NCI-H524 treated with DMSO at 0.1 percent for 48 hours (cell line): ENCODE measurements at regions not wholly inside any gene's neighbourhood (a gene's known extent, or its start where the extent isn't known, plus 50 kb on each side); places are given as distances from the start of the nearest gene placed in this dataset.
"Not testable (repeated sequence)": the region's sequence is repeated elsewhere in the genome, so short reads cannot be mapped to it uniquely, and the experiment has no call there.

Experiments used
- DNase-seq: peaks from one replicate; lab custom pipeline; 2025; lab: John Stamatoyannopoulos, UW

DNA sequence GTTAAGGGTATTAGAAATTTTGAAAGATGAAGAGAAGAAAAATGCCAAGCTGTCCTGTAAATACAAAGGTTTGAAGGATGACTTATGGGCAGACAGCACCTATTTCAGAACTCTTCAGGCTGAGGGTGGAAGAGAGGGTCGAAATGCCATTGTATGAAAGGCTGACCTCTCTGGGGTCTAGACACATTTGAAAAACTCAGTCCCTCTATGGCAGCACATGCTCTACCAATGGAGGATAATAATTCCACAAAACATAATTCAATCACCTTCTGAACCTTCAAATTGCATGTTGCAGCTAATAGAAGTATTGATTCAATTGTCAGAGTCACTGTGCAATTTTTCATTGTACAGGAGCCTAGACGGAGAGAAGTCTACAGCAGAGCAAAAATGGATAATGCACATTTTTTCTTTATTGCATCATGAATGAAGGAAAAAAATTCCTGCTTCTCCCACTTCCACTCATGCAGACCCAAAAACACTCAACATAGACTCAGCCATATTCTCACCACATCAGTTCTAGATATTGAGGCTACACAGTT lies 569.1 kb downstream of the TBL1XR1 start:
- no peak for DNase-seq

DNA sequence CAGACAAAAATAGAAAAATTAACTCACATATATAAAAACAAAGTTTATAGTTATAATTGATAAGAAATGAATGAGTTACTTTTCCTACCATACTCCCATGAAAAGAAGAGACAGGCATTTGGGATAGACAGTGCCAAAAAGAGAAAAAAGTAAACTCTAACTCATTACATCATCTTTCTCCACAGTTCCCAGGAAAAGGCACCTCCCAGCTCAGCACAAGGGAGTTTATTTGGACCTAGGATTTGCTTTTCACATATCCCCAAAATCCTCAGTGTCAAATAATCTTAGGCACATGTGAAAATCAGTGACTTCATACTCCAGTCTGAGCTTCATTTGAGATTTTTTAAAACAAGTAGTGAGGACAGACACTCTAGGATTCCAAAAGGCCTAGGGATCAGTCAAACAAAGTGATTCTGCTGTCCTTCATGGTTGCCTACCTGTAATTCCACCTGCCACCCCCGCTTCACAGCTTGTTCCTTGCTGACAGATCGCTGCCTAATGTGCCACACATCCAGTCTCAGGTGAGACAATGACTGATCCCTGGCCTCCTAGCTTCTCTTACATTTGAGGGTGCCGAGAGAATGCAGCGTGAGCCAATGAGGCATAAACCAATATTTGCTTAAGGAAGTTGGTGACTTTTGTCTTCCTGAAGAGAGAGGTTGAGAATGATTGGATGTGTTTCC lies 573.7 kb downstream of the TBL1XR1 start:
- no peak for DNase-seq

DNA sequence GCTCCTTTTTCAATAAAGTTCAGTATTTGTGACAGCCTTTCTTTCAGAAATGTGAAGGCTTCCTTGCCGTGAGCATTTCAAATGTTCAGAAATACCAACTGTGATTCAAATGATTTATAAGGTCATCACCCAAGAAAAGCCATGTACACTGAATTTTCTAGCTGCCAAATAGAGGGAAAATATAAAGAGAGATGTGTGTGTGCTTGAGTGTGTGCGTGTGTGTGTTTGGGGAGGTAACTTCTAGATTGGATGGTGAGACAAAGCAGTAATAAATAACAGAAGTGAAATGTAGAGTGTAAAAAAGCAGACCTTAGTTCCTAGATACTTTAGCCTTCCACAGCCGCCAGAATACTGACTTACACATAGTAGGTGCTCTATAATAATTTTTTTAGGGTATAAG lies 577.4 kb downstream of the TBL1XR1 start:
- no peak for DNase-seq

DNA sequence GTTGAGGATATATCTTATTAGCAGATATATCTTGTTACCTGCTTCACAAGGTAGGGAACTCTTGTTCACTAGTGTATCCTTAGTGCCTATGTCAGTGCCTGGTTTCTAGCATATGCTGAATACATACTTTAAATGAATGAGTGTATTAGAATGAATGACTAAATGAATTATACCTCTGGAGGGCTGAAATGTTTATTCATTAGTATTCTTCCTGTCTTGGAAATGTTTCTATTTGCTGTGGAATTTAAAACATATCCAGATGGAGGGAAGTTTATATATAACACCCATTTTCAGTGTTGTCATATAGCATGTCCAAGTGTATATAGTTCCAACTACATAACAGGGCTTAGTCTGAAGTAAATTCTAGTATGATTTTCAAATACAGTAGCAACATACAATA lies 581.5 kb downstream of the TBL1XR1 start:
- DNase-seq, result no peak

DNA sequence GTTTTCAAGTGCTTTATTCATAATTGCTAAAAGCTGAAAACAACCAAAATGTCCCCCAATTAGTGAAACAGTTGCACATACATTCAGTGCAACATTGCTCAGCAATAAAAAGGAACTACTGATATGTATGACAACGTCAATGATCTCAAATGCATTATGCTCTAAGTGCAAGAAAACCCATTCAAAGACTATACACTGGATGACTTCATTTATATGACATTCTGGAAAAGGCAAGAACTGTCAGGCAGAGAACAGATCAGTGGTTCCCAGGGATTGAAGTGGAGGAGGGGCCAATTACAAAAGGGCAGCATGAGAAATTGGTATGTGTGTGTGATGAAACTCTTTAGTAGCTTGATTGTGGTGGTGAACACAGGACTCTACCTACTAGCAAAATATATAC lies 585.6 kb downstream of the TBL1XR1 start:
- no peak for DNase-seq

DNA sequence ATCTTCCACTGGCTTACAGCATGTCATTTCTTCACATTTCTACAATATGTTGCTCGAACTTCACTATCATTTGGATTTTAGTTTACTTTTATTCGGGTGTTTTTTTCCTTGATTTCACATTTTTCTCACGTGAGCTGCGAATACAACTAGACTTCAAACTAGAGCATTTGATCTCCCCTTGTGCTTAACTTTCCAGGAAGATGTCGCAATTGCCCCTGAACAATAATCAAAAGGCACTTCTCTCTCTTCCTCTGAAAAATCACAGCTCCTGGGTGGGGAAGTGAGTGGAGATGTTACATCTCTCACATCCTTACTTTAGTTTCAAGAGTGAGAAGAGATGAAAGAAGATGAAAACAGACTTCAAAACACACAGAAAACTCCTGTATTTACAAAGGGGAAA lies 587.9 kb downstream of the TBL1XR1 start:
- no peak for DNase-seq

DNA sequence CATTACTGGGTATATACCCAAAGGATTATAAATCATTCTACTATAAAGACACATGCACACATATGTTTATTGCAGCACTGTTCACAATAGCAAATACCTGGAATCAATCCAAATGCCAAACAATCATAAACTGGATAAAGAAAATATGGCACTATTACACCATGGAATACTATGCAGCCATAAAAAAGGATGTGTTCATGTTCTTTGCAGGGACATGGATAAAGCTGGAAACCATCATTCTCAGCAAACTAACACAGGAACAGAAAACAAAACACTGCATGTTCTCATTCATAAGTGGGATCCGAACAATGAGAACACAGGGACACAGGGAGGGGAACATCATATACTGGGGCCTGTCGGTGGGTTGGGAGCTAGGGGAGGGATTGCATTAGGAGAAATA lies 591.7 kb downstream of the TBL1XR1 start:
- not testable (repeated sequence) for DNase-seq

DNA sequence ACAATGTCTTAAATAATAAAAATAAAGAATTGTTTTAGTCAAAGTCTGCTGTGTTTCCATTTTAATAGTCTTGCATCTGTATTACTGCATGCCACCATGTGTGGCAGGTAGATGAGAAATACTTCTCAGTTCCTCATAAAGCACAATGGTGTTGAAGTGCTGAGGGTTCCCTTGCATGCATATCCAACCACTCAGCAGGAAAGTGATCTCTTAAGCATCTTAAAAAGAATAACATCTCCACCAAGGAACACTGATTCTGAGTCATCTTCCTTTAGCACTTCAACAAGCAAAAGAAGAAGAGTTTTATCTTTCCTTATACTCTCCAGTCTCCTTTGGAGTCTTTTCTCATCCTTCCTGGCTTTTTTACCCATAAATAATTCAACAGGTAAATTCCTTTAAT lies 602.0 kb downstream of the TBL1XR1 start:
- DNase-seq, result no peak

DNA sequence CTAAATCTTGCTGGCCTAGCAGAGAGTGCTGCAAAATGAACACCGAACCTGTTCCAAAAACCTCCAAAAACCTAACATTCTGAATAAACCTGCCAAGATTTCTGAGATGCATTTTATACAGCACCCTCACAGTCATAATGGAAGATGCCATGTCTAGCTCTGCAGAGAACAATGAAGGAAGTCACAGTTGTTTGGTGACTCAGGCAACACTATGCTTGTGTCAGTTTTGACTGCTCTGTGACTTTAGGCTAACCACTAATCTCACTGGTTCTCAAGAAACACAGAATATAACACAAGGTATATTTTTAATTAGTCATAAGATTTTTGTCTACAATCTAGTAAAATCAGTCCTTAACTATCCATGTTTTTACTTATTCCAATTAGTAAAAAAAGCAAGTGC lies 606.6 kb downstream of the TBL1XR1 start:
- no peak for DNase-seq

DNA sequence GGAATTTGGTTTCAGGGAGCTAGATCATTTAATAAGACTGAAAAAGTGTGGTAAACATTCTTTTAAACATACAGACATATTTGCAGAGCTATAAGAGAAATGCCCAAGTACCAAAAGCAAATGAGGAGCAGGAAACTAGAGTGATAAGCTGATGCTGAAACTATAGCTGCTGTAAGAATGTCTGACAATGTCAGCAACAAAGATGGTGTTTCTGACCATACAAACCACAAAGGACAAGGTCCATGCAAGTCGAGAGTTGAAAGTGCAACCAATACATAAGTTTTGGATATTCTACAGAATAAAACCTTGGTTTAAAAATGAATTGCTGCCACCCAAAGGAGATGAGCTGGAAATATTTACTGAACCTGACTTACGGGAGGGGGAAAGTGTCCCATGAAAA lies 610.2 kb downstream of the TBL1XR1 start:
- DNase-seq, result no peak

DNA sequence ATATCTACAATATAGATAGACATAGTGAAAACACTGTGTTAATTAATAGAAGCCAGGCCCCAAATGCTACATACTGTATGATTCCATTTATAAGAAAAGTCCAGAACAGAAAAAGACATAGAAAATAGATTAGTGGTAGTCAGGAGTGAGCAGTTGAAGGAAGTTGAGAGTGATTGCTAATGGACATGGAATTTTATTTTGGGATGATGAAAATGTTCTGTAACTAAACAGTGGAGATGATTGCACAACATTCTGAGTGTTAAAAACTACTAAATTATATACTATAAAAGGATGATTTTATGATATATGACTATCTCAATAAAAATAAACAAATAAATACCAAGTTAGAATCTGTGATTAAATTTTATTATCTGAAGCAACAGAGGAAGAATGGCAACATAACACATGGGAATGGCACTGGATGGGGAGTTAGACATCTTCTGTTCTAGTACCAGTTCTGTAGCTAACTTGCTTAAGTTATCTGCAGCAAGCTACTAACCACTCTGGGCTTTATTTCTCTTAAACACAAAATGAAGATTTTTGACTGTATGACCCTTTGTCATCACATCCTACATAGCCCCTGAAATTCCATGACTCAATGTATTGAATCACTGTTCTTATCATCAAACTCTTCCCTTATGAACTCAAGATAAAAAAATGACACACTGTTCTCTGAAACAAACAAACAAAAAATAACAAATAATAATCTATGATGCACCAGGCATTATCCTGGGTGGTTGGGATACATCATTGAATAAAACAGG lies 612.7 kb downstream of the TBL1XR1 start:
- no peak for DNase-seq

DNA sequence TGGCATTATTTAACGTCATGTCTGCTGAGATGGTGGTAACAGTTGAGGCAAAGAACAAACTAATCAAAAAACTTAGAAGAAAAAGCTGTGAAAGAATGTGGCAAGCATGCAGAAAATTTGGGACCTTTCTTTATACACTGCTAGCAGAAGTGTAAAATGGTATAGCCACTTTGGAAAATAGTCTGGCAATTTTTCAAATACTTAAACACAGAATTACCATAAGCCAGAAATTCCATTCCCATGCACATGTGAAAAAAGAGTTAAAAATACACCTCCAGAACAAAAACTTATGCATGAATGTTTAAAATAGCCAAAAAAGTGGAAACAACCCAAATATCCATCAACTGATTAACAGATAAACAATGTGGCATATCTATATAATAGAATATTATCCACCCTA lies 613.3 kb downstream of the TBL1XR1 start:
- no peak for DNase-seq

DNA sequence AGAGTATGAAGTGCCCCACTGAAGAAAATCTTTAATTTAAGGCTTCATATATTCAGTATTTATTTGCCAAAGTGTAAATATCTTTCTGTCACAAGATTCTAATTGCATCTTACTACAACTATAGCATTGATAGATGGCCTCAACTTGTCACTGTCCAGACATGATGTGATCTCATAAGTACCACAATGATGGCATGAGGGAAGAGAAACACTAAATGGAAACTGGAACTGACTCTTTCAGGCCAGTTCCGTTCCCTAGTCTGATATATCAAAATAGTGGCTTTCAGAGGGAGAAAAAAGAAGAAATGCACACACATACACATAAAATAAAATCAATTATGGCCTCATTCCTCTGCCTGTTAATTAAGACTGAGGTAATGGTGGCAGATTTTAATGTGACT lies 615.7 kb downstream of the TBL1XR1 start:
- no peak for DNase-seq

DNA sequence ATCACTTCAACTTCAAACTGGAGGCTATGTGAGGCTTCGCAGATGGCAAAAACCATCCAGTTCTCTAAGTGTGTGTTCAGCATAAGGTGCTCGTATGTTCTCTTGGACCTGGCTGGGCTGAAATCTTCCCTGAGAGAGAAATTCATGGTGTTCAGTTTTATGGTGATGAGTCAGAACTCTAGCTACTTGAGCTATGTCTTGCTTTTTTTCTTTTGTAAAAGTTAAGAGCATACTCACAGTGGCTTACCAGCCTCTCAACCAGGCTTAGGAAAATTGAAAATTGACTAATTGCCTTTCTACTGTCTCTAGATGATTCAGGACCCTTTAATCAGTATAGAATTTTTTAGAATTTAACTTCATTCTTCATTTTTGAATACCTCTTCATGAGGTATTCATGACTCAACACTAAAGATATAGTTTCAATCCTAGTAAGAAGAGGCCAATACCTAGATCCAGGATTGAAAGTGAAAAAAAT lies 617.5 kb downstream of the TBL1XR1 start:
- peak; percentile 99 for DNase-seq

DNA sequence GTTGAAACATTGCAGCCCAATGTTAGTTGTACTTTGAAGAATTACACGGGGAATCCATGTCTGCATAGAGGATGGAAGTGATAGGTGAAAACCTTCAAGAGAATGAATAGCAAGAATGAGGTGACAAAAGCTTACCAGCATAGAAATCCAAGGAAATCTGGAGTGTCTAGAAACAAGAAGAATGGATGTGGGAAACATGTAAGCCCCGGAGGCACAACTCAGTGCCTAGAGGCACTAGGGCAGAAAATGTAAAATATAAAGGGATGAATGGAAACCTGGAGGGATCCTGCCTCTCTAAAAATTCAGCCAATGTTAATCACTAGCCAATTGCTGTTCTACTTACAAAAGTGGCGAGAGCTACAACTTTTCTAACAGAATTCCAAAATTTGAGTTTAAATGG lies 619.0 kb downstream of the TBL1XR1 start:
- no peak for DNase-seq

DNA sequence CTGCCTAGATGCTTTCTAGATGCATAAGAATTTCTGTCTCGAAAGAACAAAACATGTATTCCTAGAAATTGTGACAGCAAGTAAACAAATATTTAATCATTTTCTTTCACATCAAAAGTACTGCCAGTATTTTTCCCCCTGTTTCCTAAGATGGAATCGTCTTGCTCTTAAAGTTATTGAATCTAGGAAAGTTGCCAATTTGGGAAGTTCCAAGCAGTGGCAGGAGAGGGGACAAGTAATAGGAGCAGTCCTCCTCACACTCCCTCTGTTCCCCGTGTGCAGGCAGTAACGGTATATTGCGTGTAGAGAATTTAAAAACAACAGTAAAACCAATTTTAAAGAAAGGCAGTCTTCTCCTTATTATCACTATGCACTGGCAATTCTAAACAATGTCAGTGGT lies 619.8 kb downstream of the TBL1XR1 start:
- DNase-seq, result no peak

DNA sequence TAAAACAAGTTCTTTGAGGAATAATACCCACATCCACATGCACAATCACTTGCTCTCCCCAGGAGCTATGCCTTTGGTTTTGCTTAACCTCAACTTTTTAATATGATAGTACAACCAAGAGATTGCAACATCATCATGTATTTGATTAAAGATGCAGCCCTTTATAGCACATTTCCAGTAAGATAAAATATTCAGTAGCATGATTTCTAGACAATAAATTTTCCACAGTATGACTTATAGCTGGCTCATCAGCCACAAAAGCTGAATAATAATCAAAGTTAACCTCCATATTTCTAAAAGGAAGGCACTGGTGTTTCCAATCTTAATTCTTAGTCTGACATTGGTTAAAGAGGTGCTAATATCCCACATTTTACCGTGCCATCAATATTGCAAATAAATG lies 622.5 kb downstream of the TBL1XR1 start:
- no peak for DNase-seq

DNA sequence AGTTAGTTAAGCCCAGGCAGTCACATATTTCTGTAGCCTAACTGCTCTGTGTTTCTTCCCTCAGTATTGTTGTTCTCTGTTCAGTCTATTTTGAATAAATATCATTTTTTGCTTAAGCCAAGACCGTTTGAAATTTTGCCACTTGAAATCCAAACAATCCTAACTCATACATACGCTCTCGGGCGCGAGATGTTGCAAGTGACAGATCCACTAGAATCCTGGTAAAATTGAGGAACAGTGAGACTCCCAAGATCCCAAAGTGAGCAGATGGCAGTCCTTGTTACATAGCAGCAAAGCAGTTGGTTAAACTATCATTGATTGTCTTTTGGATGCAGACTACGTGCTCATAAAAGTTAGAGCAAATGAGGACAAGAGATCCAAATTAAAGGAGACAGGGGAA lies 625.4 kb downstream of the TBL1XR1 start:
- DNase-seq, result no peak

DNA sequence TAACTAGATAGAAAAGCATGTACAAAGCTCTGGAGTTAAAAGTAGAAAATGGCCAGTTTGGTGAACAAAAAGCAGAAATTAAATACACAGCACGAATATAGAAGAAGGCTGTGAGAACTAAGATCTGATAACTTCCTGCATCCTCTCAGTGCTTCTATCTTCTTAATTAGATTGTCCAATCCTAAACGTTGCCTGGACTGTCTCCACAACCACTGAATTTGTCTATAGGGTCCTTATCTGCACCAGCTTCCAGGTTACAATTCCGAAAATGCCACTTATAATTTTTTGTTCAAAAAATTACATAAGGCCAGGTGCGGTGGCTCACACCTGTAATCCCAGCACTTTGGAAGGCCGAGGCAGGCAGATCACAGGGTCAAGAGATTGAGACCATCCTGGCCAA lies 626.3 kb downstream of the TBL1XR1 start:
- DNase-seq, result no peak

DNA sequence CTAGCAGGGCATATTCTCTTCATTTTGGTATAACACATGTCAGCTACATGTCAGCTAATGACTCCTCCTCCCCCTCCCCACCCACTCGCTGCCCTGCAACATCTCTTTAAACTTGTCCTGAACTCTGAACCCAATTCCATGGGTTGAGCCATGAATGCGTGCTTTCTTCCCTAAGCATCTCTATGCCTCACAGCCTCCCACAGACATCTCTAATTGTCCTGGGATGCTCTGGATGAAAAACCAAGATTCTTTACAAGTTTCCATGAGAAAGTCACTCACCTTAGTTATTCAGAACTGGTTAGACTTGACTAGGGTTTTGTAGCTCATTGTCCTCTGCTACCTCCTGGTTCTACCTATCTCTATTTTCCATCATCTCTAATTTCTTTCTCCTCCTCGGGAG lies 629.1 kb downstream of the TBL1XR1 start:
- DNase-seq, result no peak

DNA sequence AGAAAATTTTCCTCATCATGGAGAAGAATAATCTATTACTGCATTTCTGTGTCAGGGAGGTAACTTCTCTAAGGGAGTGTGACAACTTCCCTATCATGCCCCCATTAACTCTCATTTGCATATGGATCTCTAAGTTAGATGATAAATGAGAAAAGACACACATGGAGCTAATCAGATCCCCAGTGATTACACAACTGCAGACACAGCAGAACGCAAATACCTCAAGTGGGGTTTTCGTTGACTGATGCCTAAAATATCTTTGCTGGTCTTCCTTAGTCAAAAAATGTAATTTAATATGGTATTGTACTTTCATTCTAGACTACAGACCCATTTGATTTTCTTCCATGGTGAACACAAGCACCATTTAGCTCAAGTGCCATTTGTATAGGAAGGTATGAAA lies 630.5 kb downstream of the TBL1XR1 start:
- no peak for DNase-seq

DNA sequence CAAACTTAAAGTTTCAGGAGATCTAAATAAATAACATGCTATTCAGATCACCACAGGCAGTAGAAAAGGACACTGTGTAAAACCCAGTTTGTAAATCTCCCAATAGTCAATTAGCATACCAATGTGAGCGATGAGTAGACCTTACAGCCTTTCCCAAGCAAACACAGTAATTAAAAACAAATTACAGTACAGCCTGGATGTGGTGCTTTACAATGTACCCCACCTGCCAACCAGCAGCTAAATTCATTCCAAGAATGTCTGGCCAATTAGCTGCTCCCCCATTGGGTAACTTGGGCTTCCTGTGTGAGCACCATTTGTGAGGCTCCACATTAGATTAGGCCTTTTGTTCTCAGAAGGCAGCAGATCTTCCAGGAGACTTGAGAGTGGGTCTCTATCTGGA lies 635.0 kb downstream of the TBL1XR1 start:
- DNase-seq, result no peak

DNA sequence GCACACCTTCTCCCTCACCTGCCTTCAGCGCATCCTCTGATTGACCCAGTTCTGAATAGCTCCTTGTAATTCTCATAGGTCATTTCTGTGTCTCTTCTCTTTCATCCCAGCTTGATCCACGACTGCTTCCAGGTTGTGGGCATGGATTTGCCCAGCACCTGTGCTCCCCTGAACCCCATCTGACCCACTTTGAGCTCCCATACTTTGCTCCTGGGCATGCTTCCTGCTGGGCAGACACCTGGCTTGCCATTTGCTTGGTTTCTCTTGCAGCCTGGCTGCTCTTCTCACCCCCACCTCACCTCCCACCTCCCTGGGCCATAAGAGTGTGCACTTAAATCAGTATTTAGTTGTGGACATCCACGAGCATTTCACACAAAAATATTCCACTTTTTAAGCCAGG lies 635.5 kb downstream of the TBL1XR1 start:
- DNase-seq, result no peak
